ENCODE measurements at regions not wholly inside any gene's neighbourhood (a gene's known extent, or its start where the extent isn't known, plus 50 kb on each side); places are given as distances from the start of the nearest gene placed in this dataset.
"Not testable (repeated sequence)": the region's sequence is repeated elsewhere in the genome, so short reads cannot be mapped to it uniquely, and the experiment has no call there.

DNA sequence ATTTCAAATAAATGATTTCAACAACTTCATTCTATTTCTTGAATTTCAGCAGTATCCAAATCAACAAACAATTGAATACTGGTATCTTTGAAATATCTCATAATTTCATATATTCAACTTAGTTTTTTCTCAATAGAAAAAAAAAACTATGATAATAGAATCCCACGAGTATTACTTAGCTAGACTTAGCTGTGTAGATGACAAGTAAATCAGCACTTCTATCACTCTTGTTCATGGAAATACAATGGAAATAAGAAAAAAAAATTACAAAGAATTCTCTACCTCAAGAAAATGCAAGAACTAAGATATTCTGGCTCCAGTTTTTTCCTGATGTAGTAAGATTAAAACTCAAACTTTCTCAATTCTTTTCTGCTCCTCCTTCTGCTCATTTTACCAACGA is 256.2 kb upstream of the KYNU start:
- DNase-seq: no peak

GRCh38 chr2:142617461-142617860 is 260.0 kb upstream of the KYNU start:
- DNase-seq: no peak

DNA sequence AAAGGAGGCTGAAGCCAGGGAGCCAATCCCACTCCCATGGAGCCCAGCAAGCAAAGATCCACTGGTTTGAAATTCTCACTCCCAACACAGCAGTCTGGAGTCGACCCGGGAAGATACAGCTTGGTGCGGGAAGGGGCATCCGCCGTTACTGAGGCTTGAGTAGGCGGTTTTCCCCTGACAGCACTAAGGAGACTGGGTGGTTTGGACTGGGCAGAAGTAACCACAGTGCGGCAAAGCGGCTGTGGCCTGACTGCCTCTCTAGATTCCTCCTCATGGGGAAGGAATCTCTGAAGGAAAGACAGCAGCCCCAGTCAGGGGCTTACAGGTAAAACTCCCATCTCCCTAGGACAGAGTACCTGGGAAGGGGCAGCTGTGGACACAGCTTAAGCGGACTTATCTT is 261.6 kb upstream of the KYNU start:
- DNase-seq: no peak

GRCh38 chr2:142613193-142613592 is 264.3 kb upstream of the KYNU start:
- DNase-seq: not testable (repeated sequence)

DNA sequence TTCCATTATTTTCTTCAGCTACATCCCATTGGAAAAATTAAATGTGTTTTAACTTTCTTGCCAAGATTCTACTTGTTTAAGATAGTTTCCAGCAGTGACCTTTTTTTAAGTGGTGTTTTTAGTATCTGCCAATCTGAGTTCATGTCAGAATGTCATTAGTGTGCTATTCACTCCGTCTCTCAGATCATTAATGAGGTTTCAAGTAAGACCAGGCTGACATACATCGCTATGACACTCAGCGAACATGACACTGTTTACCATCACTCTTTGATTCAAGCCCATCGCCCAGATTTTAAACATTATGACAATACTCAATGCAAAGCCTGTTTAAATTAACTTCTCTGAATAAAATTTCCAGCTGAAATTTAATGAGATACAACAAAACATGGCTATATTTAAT is 272.0 kb upstream of the KYNU start:
- no peak for DNase-seq

GRCh38 chr2:142603759-142604158 is 273.7 kb upstream of the KYNU start:
- DNase-seq: no peak

- DNase-seq: no peak
These were observed 275.0 kb upstream of the KYNU start for GRCh38 chr2:142602418-142602989.

DNA sequence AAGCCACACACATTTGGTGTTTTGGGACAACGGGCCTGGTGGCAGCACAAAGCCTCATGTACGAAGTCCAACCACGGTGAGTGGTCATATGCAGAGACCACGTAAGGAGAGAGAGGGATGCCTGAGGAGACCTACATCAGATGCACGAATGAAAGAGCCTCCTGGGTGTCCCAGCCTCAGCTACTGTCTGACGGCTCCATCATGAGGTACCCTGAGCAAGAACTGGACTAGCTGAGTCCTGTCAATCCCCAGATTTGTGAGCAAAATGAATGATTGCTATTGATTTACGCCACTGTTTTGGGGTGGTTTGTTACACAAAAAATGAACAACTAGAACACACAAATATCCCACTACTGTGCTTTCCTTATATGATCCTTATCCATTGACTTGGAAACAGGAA is 275.7 kb upstream of the KYNU start:
- no peak for DNase-seq

- no peak for DNase-seq
These were observed 278.0 kb upstream of the KYNU start for GRCh38 chr2:142599504-142599903.

- DNase-seq: no peak
These were observed 278.6 kb upstream of the KYNU start for GRCh38 chr2:142598846-142599245.

- no peak for DNase-seq
These were observed 281.0 kb upstream of the KYNU start for GRCh38 chr2:142596334-142597088.

DNA sequence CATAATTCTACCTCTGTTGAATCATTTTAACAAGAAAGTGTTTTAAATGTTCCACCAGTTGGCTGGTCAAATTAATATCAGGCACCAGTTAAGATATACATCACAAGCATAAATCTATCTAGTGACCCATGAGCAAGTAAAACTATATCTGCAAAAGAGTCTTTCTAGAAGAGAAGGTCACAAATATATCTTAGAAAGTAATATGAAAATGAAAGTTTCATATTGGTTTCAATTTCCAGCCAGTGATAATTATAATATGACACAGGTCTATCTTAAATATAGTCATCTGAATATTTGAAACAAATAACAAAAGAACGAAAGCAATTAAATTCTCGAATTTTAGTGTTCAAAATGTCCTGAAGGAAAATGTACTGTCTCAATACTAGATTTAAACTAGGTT is 282.5 kb upstream of the KYNU start:
- DNase-seq: no peak

- DNase-seq: no peak
These were observed 285.3 kb upstream of the KYNU start for GRCh38 chr2:142592171-142592570.

DNA sequence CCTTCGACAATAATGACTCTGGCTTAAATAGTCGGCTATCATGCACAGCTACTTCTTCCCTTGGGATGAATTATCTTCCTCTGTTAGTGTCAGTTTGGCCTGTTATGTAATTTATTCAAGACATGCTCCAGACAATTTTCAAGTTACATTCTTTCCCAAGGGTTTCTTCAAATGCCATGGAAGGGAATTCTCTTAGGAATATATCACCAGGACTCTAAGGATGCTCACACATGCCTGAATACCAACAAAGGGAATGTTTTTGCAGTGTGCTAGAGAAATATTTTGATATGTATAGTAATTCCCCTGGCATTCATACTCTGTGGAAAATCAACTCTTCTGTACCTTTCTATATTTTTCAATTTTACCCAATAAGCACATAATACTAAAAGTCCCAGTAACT is 286.0 kb upstream of the KYNU start:
- no peak for DNase-seq

- DNase-seq: no peak
These were observed 289.2 kb upstream of the KYNU start for GRCh38 chr2:142588269-142588668.

DNA sequence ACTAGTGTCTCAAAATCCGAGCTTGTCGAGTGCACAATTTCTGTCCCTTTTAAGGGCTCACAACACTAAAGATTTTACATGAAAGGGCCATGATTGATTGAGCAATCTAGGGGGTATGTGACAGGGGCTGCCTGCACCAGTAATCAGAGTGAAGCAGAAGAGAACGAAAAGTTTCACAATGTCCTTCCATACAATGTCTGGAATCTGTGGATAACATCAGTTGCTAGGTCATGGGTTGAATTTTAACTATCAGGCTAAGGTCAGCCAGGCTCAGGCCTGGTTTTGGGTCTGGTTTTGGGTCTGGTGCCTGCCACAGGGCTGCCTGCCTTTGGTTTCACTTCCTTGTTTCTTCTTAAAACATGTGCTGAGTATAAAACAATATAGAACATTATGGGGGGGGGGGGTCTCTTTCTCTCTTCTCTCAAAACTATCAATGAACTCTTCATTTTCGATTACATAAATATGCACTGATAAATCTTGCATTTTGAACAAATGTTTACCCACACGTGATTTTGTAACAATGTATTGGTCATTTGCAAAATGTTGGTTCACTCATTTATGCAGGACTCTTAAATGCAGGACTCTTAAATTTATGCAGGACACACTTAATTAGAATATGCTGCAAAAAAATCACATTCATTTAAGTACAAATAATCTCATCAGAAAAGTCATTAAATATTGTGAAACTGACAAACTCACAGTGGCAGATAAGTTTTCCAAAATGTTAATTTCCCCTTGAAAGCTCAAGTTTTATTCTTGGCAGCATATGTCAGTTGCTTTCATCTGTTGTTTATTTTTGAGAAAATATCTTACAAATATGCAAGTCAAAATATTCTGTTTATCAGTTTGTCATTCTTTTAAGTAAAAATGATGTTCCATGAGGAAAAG is 290.5 kb upstream of the KYNU start:
- no peak for DNase-seq

GRCh38 chr2:142585785-142586184 is 291.7 kb upstream of the KYNU start:
- DNase-seq: no peak

GRCh38 chr2:142582317-142582716 is 295.1 kb upstream of the KYNU start:
- no peak for DNase-seq

- no peak for DNase-seq
These were observed 296.0 kb upstream of the KYNU start for GRCh38 chr2:142581491-142581890.

- DNase-seq: no peak
These were observed 296.8 kb upstream of the KYNU start for GRCh38 chr2:142580691-142581090.

GRCh38 chr2:142575561-142575960 is 301.9 kb upstream of the KYNU start:
- DNase-seq: no peak

- no peak for DNase-seq
These were observed 303.1 kb upstream of the KYNU start for GRCh38 chr2:142574388-142574787.

- no peak for DNase-seq
These were observed 304.9 kb upstream of the KYNU start for GRCh38 chr2:142572346-142573132.
